Transverse colon (tissue), 4 donors: ENCODE measurements at regions not wholly inside any gene's neighbourhood (a gene's known extent, or its start where the extent isn't known, plus 50 kb on each side); places are given as distances from the start of the nearest gene placed in this dataset.

ENCODE experiments used
- DNase-seq: peaks from one replicate; pipeline ENCODE4 v3.0.0-alpha.2; 2019
- H3K27ac ChIP-seq, 4 donors: fragments of 200-600 bp; sonication (generic); 2 replicates each; pipeline ENCODE4 v1.5.1; 2016 to 2018; ENCODE audit warnings: inconsistent platforms in 4 of 4
- H3K27me3 ChIP-seq: fragments of 200-600 bp; sonication (generic); 2 replicates; pipeline ENCODE4 v1.5.1; 2017; ENCODE audit warnings: inconsistent platforms
- H3K36me3 ChIP-seq, 4 donors: fragments of 200-600 bp; sonication (generic); 2 replicates each; pipeline ENCODE4 v1.5.1; 2017 to 2019; ENCODE audit warnings: inconsistent platforms in 4 of 4
- H3K4me1 ChIP-seq, 4 donors: fragments of 200-600 bp; sonication (generic); 2 replicates each; pipeline ENCODE4 v1.5.1; 2017 to 2020; ENCODE audit warnings: inconsistent platforms in 4 of 4
- H3K4me3 ChIP-seq, 4 donors: fragments of 200-600 bp; sonication (generic); 1 replicate in 1 of 4; 2 replicates in 3 of 4; pipeline versions ENCODE4 v1.5.1 to v1.6.1; 2017 to 2019; ENCODE audit warnings: inconsistent platforms in 4 of 4
- H3K9me3 ChIP-seq, 2 donors: fragments of 200-600 bp; sonication (generic); 2 replicates each; pipeline ENCODE4 v1.5.1; 2017 to 2019; ENCODE audit warnings: inconsistent platforms in 2 of 2
- EP300 ChIP-seq: sonication (generic); formaldehyde crosslinking; IDR thresholded peaks from one replicate; pipeline ENCODE4 v1.6.1; 2017; ENCODE audit warnings: antibody characterized with exemption, low read depth
- POLR2A ChIP-seq: fragments of 450-650 bp; IDR thresholded peaks from one replicate; pipeline ENCODE4 v1.6.1; 2016; ENCODE audit warnings: antibody characterized with exemption, mild to moderate bottlenecking, moderate library complexity
- POLR2AphosphoS5 ChIP-seq, 3 donors: sonication (generic); formaldehyde crosslinking; IDR thresholded peaks; one replicate each; pipeline ENCODE4 v1.6.1; 2016; ENCODE audit warnings: antibody characterized with exemption in 3 of 3
- WGBS, 2 donors: methylation state at CpG; one replicate each; pipeline ENCODE4 v1.1.5; 2018; ENCODE audit warnings: low coverage in 1 of 2; 5-methylcytosine and 5-hydroxymethylcytosine counted together
- in situ Hi-C, 4 donors: fragments of 200-750 bp; cut with MboI; loops; one replicate each; pipeline versions ENCODE4 v1.15.0 to v1.15.1; 2017; ENCODE audit warnings: low sequenced_read_pairs in 3 of 4, low pct_ligation_motif_present in 1 of 4, low pct_unique_long_range_greater_than_20kb in 1 of 4
- intact Hi-C: fragments of 100-400 bp; cut with DNase I; formaldehyde crosslinking; loops from one replicate; pipeline ENCODE4 v1.15.1; 2023; ENCODE audit warnings: low total_unique reads
- TF ChIP-seq, protein P1 (sequence below), 5 experiments: fragments of 200-600 bp in 3 of 5; fragments of 450-650 bp in 2 of 5; sonication (generic) in 3 of 5; IDR thresholded peaks; 1 replicate in 2 of 5; 2 replicates in 3 of 5; pipeline ENCODE4 v1.5.1; 2016 to 2017; ENCODE audit warnings: antibody characterized with exemption in 5 of 5, inconsistent platforms in 3 of 5, mild to moderate bottlenecking in 2 of 5, moderate library complexity in 1 of 5

DNA sequence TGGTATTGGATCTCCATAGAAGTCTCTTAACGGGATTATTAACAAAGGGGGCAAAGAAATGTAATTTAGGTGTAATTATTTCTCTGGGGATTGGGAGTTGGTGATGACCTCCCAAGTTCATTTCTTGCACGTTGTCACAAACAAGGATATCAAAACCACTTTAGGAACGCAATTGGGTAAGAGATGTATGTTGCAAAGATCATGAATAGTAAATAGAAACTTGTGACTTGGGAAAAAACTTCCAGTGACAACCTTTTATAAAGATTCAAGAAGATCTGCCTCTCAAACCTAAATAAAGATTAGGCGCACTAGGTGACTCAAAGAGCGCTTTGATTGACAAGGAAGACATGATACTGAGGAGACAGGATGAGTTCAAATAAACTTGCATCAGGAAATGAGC, 127.8 kb upstream of the TRIB2 start:
- Histone ChIP-seq H3K4me3 (no peak overlapping the region), H3K36me3 (no peaks in the 10 kb centered on the region), H3K27ac (no peak overlapping the region), H3K9me3 (no peaks in the 10 kb centered on the region), H3K27me3 (no peaks in the 10 kb centered on the region), H3K4me1 (peaks cover 0 to 13% (median 2%) of the 10 kb centered on the region in 4 donors)
- no peak for DNase-seq
- intact Hi-C loops, result no loop called here
- in situ Hi-C loops, result no loop called here
- WGBS, 2 donors, result 92 to 94% methylated on average over 5 of the region's 5 CpGs
- TF ChIP-seq EP300 (no peak), POLR2A (no peak), POLR2AphosphoS5 (IDR thresholded peaks at IDR 0.05) (no peak)
- TF ChIP-seq, protein P1, sequence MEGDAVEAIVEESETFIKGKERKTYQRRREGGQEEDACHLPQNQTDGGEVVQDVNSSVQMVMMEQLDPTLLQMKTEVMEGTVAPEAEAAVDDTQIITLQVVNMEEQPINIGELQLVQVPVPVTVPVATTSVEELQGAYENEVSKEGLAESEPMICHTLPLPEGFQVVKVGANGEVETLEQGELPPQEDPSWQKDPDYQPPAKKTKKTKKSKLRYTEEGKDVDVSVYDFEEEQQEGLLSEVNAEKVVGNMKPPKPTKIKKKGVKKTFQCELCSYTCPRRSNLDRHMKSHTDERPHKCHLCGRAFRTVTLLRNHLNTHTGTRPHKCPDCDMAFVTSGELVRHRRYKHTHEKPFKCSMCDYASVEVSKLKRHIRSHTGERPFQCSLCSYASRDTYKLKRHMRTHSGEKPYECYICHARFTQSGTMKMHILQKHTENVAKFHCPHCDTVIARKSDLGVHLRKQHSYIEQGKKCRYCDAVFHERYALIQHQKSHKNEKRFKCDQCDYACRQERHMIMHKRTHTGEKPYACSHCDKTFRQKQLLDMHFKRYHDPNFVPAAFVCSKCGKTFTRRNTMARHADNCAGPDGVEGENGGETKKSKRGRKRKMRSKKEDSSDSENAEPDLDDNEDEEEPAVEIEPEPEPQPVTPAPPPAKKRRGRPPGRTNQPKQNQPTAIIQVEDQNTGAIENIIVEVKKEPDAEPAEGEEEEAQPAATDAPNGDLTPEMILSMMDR (IDR thresholded peaks at IDR 0.05), result no peak

DNA sequence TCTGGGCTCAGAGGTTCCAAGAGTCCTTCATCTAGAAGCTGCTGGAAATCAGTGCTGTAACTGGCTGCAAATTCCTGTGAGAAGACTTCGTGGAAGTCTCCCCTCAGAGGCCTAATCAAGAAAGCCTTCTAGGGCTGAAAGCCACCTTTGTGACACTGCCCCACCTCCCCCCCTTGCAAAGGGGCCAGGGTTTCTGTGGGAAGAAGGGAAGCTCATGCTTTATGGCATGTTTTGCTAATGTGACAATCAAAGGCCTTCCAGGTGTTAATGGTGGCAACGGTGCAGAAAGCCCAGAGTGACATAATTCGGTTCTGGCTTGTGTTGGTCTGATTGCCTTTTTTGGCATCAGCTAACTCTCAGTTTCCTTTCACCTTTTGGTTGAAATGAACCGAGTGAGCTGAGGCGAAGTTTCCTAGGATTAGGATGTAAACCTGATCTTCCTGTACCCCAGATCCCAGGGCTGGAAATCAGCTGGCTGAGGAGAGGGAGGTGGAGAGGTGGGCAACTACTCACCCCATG, 126.9 kb upstream of the TRIB2 start:
- no peak overlapping the region for H3K27ac ChIP-seq
- H3K4me1 ChIP-seq, result peaks cover 0 to 13% (median 2%) of the 10 kb centered on the region in 4 donors
- 70 to 75% methylated on average over 1 to 5 of the region's 5 CpGs for WGBS, 2 donors
- TF ChIP-seq EP300 (no peak), POLR2AphosphoS5 (IDR thresholded peaks at IDR 0.05) (no peak), POLR2A (no peak)
- TF ChIP-seq, protein P1 (IDR thresholded peaks at IDR 0.05), result no peak
- no peaks in the 10 kb centered on the region for H3K9me3 ChIP-seq
- no peaks in the 10 kb centered on the region for H3K27me3 ChIP-seq
- no peak for DNase-seq
- H3K36me3 ChIP-seq, result no peaks in the 10 kb centered on the region
- in situ Hi-C loops, result no loop called here
- no peak overlapping the region for H3K4me3 ChIP-seq
- intact Hi-C loops, result no loop called here

DNA sequence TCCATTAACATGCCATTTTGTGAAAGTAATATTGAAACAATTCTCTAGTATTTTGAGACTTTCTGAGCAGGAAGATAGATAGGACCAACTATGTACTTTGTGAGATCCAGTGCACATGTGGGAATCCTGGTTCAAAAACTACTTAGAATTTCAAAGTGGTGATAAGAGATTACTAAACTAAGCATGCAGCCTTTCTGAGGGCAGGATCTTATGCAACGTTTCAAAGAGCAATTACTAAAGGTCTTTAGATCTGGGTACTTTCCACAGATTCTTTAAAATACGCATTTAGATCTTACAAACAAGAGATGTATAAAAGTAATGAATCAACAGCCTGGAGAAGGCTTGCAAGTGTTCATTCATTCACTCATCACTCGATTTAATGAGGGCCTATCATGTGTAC, 124.4 kb upstream of the TRIB2 start:
- H3K4me3 ChIP-seq, result no peak overlapping the region
- no peaks in the 10 kb centered on the region for H3K36me3 ChIP-seq
- in situ Hi-C loops, result no loop called here
- intact Hi-C loops, result no loop called here
- H3K4me1 ChIP-seq, result peaks cover 0 to 13% (median 2%) of the 10 kb centered on the region in 4 donors
- TF ChIP-seq POLR2A (no peak), POLR2AphosphoS5 (IDR thresholded peaks at IDR 0.05) (no peak), EP300 (no peak)
- TF ChIP-seq, protein P1 (IDR thresholded peaks at IDR 0.05), result no peak
- no peak overlapping the region for H3K27ac ChIP-seq
- H3K9me3 ChIP-seq, result no peaks in the 10 kb centered on the region
- WGBS, 2 donors, result 60 to 84% methylated on average over 2 to 3 of the region's 3 CpGs
- H3K27me3 ChIP-seq, result no peaks in the 10 kb centered on the region
- no peak for DNase-seq

DNA sequence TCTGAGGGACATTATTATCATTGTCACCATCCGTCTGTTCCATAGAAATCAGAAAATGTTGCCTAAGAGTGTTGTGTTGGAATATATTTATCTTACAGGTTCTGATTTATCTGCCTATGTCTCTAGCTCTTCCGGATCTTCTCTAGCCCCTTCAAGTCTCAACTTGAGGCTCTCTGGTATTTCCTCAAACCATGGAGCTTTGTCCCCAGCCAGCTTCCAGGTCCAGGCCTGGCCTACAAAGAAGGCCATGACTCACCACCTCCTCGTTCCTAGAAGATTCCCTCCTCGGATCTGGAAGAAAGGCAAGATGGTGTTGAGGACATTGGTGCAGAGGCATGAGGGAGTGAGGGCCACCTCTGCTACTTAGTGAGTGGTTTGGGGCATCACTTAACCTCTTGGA, 122.1 kb upstream of the TRIB2 start:
- no peak for DNase-seq
- in situ Hi-C loops (no loop called here), intact Hi-C loops (no loop called here)
- WGBS, 2 donors, result 87 to 91% methylated on average over 4 of the region's 4 CpGs
- TF ChIP-seq EP300 (no peak), POLR2A (no peak), POLR2AphosphoS5 (IDR thresholded peaks at IDR 0.05) (no peak)
- TF ChIP-seq, protein P1 (IDR thresholded peaks at IDR 0.05), result no peak
- no peak overlapping the region for H3K27ac ChIP-seq
- no peaks in the 10 kb centered on the region for H3K4me1 ChIP-seq
- H3K9me3 ChIP-seq, result no peaks in the 10 kb centered on the region
- no peaks in the 10 kb centered on the region for H3K36me3 ChIP-seq
- no peaks in the 10 kb centered on the region for H3K27me3 ChIP-seq
- no peak overlapping the region for H3K4me3 ChIP-seq
